Neural progenitor cell (in vitro differentiated cells): ENCODE measurements at regions not wholly inside any gene's neighbourhood (a gene's known extent, or its start where the extent isn't known, plus 50 kb on each side); places are given as distances from the start of the nearest gene placed in this dataset.
"Not testable (repeated sequence)": the region's sequence is repeated elsewhere in the genome, so short reads cannot be mapped to it uniquely, and the experiment has no call there.

Experiments
- DNase-seq: peaks from one replicate; pipeline ENCODE4 v3.0.0-alpha.2; 2016; ENCODE audit warnings: low spot score
- H2AFZ ChIP-seq: fragments of 200-600 bp; sonication (generic); replicated peaks from 2 replicates; pipeline ENCODE4 v1.6.1; 2016; ENCODE audit warnings: antibody characterized with exemption
- H3F3A ChIP-seq: fragments of 200-600 bp; sonication (generic); 2 replicates; pipeline ENCODE4 v1.6.1; 2016; ENCODE audit warnings: antibody characterized with exemption, low read depth
- H3K27ac ChIP-seq: fragments of 200-600 bp; sonication (generic); 2 replicates; pipeline ENCODE4 v1.5.1; 2016; ENCODE audit warnings: mild to moderate bottlenecking
- H3K27me3 ChIP-seq: fragments of 200-600 bp; sonication (generic); 2 replicates; pipeline ENCODE4 v1.6.1; 2016; ENCODE audit warnings: mild to moderate bottlenecking, moderate library complexity
- H3K36me3 ChIP-seq: fragments of 200-600 bp; sonication (generic); 2 replicates; pipeline ENCODE4 v1.5.1; 2016
- H3K4me1 ChIP-seq: fragments of 200-600 bp; sonication (generic); 2 replicates; pipeline ENCODE4 v1.6.1; 2016; ENCODE audit warnings: mixed run types
- H3K4me2 ChIP-seq: fragments of 200-600 bp; sonication (generic); 2 replicates; pipeline ENCODE4 v1.6.1; 2016
- H3K4me3 ChIP-seq: fragments of 200-600 bp; sonication (generic); 2 replicates; pipeline ENCODE4 v1.5.1; 2016
- H3K79me2 ChIP-seq: fragments of 200-600 bp; sonication (generic); 2 replicates; pipeline ENCODE4 v1.6.1; 2016; ENCODE audit warnings: low read depth
- H3K9ac ChIP-seq: fragments of 200-600 bp; sonication (generic); 2 replicates; pipeline ENCODE4 v1.6.1; 2016
- H3K9me3 ChIP-seq: fragments of 200-600 bp; sonication (generic); 2 replicates; pipeline ENCODE4 v1.5.1; 2016; ENCODE audit warnings: low read depth
- H4K20me1 ChIP-seq: fragments of 200-600 bp; sonication (generic); 2 replicates; pipeline ENCODE4 v1.6.1; 2016; ENCODE audit warnings: low read depth
- H3K27ac Mint-ChIP-seq: 3 replicates; pipeline ENCODE4 v1.8.0; 2021; ENCODE audit warnings: mixed read lengths
- H3K27me3 Mint-ChIP-seq: 2 replicates; pipeline ENCODE4 v1.8.0; 2022; ENCODE audit warnings: low read depth, mild to moderate bottlenecking, inconsistent platforms, moderate library complexity, mixed read lengths; ENCODE audit not compliant: insufficient read depth
- H3K36me3 Mint-ChIP-seq: 3 replicates; pipeline ENCODE4 v1.8.0; 2021; ENCODE audit warnings: mixed read lengths
- H3K4me1 Mint-ChIP-seq: 3 replicates; pipeline ENCODE4 v1.8.0; 2021; ENCODE audit warnings: mixed read lengths
- H3K4me3 Mint-ChIP-seq: 3 replicates; pipeline ENCODE4 v1.8.0; 2021; ENCODE audit warnings: mild to moderate bottlenecking, moderate library complexity, mixed read lengths
- H3K9me3 Mint-ChIP-seq: 3 replicates; pipeline ENCODE4 v1.8.0; 2020; ENCODE audit warnings: mixed read lengths
- CTCF ChIP-seq: fragments of 200-600 bp; sonication (generic); IDR thresholded peaks from 2 replicates; pipeline ENCODE4 v1.5.1; 2017; ENCODE audit warnings: antibody characterized with exemption, mild to moderate bottlenecking
- EZH2 ChIP-seq: fragments of 200-600 bp; sonication (generic); IDR thresholded peaks from 2 replicates; pipeline ENCODE4 v1.6.1; 2017; ENCODE audit warnings: antibody characterized with exemption, mild to moderate bottlenecking, moderate library complexity
- EZH2phosphoT487 ChIP-seq: fragments of 200-600 bp; sonication (generic); IDR thresholded peaks from 2 replicates; pipeline ENCODE4 v1.6.1; 2017; ENCODE audit warnings: antibody characterized with exemption

- no peak overlapping the region for H3K4me3 ChIP-seq
- H3K4me1 ChIP-seq = no peaks in the 10 kb centered on the region
- no peaks in the 10 kb centered on the region for H3K9me3 ChIP-seq
- no peak overlapping the region for H3K4me3 Mint-ChIP-seq
- H3K27ac Mint-ChIP-seq = no peak overlapping the region
- no peak overlapping the region for H3K4me2 ChIP-seq
- H3K27me3 Mint-ChIP-seq = peaks cover 5% of the 10 kb centered on the region
- no peaks in the 10 kb centered on the region for H3F3A ChIP-seq
- DNase-seq = no peak
- H3K79me2 ChIP-seq = no peaks in the 10 kb centered on the region
- no peak overlapping the region for H2AFZ ChIP-seq
- H3K4me1 Mint-ChIP-seq = peaks cover under 1% of the 10 kb centered on the region
- H3K27ac ChIP-seq = no peak overlapping the region
- H3K9ac ChIP-seq = no peak overlapping the region
- no peaks in the 10 kb centered on the region for H3K27me3 ChIP-seq
- H3K9me3 Mint-ChIP-seq = no peaks in the 10 kb centered on the region
- H3K36me3 Mint-ChIP-seq = no peaks in the 10 kb centered on the region
- H3K36me3 ChIP-seq = no peaks in the 10 kb centered on the region
- no peaks in the 10 kb centered on the region for H4K20me1 ChIP-seq
- TF ChIP-seq CTCF (no peak), EZH2phosphoT487 (no peak), EZH2 (no peak)
These were observed 486.3 kb upstream of the MARCKS start for GRCh38 chr6:113370508-113371502.

- not testable (repeated sequence) for H2AFZ ChIP-seq, H3K4me1 ChIP-seq, H3K4me1 Mint-ChIP-seq, H3K9me3 Mint-ChIP-seq, H3K4me3 Mint-ChIP-seq, H3K36me3 Mint-ChIP-seq, H3K27ac Mint-ChIP-seq, H3K9me3 ChIP-seq, H3K9ac ChIP-seq, H4K20me1 ChIP-seq, H3K4me2 ChIP-seq, H3K79me2 ChIP-seq, H3F3A ChIP-seq, DNase-seq, H3K4me3 ChIP-seq, H3K27me3 ChIP-seq, H3K36me3 ChIP-seq, H3K27ac ChIP-seq
- H3K27me3 Mint-ChIP-seq = peaks cover 11% of the 10 kb centered on the region
These were observed 481.7 kb upstream of the MARCKS start for GRCh38 chr6:113375466-113375865.

GRCh38 chr6:113375950-113376846 lies 480.9 kb upstream of the MARCKS start:
- TF ChIP-seq EZH2phosphoT487 (no peak), EZH2 (no peak), CTCF (no peak)
- Histone ChIP-seq H2AFZ (peak overlapping the region; percentile 21), H3K9ac (no peak overlapping the region), H3F3A (peaks cover 4% of the 10 kb centered on the region), H3K27ac (no peak overlapping the region), H3K27me3 (no peaks in the 10 kb centered on the region), H3K9me3 (no peaks in the 10 kb centered on the region), H3K4me3 (no peak overlapping the region), H3K36me3 (no peaks in the 10 kb centered on the region), H4K20me1 (no peaks in the 10 kb centered on the region), H3K4me2 (no peak overlapping the region), H3K79me2 (no peaks in the 10 kb centered on the region), H3K4me1 (no peaks in the 10 kb centered on the region)
- H3K36me3 Mint-ChIP-seq = no peaks in the 10 kb centered on the region
- H3K4me3 Mint-ChIP-seq = no peak overlapping the region
- no peaks in the 10 kb centered on the region for H3K9me3 Mint-ChIP-seq
- H3K27me3 Mint-ChIP-seq = peaks cover 12% of the 10 kb centered on the region
- DNase-seq = no peak
- peaks cover 6% of the 10 kb centered on the region for H3K4me1 Mint-ChIP-seq
- peak overlapping the region; percentile 61 for H3K27ac Mint-ChIP-seq
